ENCODE measurements at regions not wholly inside any gene's neighbourhood (a gene's known extent, or its start where the extent isn't known, plus 50 kb on each side); places are given as distances from the start of the nearest gene placed in this dataset.

DNA sequence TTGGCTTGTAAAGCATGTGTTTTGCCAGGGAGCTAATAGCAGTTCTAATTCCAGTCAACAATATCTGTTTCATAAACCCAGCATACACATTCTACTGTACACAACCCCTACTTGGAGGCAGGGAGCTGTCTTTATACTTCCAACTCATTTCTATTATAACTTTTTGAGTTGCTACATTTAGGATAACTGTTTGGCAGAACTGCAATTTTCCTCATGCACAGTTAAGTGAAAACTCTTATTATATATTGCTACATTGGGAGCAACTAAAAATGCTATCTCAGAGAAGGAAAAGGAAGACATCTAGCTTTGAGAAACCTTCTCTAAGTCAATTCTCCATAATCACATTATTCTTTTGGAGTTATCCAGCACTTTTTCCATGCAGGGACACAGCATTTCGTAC, 480.2 kb downstream of the RPS29 start:
- H3K4me1 ChIP-seq (ENCODE audit: insufficient read depth, low read length), result no peaks in the 10 kb centered on the region
- H3K36me3 ChIP-seq (ENCODE audit: low read depth, low read length), result no peaks in the 10 kb centered on the region
- TF ChIP-seq EZH2 (IDR thresholded peaks at IDR 0.05; ENCODE audit: low read length, unreplicated experiment), result no peak
- TF ChIP-seq EZH2phosphoT487 (IDR thresholded peaks at IDR 0.05; ENCODE audit: borderline replicate concordance, low read length), result no peak
- TF ChIP-seq, protein P1, sequence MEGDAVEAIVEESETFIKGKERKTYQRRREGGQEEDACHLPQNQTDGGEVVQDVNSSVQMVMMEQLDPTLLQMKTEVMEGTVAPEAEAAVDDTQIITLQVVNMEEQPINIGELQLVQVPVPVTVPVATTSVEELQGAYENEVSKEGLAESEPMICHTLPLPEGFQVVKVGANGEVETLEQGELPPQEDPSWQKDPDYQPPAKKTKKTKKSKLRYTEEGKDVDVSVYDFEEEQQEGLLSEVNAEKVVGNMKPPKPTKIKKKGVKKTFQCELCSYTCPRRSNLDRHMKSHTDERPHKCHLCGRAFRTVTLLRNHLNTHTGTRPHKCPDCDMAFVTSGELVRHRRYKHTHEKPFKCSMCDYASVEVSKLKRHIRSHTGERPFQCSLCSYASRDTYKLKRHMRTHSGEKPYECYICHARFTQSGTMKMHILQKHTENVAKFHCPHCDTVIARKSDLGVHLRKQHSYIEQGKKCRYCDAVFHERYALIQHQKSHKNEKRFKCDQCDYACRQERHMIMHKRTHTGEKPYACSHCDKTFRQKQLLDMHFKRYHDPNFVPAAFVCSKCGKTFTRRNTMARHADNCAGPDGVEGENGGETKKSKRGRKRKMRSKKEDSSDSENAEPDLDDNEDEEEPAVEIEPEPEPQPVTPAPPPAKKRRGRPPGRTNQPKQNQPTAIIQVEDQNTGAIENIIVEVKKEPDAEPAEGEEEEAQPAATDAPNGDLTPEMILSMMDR (conservative IDR thresholded peaks at IDR 0.05; ENCODE audit: low read depth, low read length), result no peak
- H3K27me3 ChIP-seq (ENCODE audit: low read length), result no peaks in the 10 kb centered on the region
- intact Hi-C loops (cut with micrococcal nuclease), result no loop called here
- no peak for DNase-seq
- no peaks in the 10 kb centered on the region for H3K79me2 ChIP-seq (ENCODE audit: low read length)
- H3K4me3 ChIP-seq (ENCODE audit: low read length), result no peak overlapping the region
- H3K9me2 ChIP-seq (replicated peaks; ENCODE audit: low read length), result no peaks in the 10 kb centered on the region; the same call in 1 of the 2 replicates
- no TSS peak for BruUV-seq (replicated peaks)
- H3K27ac ChIP-seq (ENCODE audit: low read length), result no peak overlapping the region
- no peak for ATAC-seq
- H3K9me3 ChIP-seq (ENCODE audit: low read length), result peaks cover 7% of the 10 kb centered on the region; the same call in 1 of the 2 replicates
- H2AFZ ChIP-seq (ENCODE audit: low read length), result no peak overlapping the region
- no peak overlapping the region for H3K4me2 ChIP-seq (ENCODE audit: low read length)
- CTCF ChIA-PET, result no interaction called here
- no peaks in the 10 kb centered on the region for H4K20me1 ChIP-seq (ENCODE audit: low read length)
- POLR2A ChIA-PET (ENCODE audit: unreplicated experiment), result no interaction called here
- no peaks in the 10 kb centered on the region for H3F3A ChIP-seq (ENCODE audit: low read length, unreplicated experiment)
- no peak overlapping the region for H3K9ac ChIP-seq (ENCODE audit: low read length)

DNA sequence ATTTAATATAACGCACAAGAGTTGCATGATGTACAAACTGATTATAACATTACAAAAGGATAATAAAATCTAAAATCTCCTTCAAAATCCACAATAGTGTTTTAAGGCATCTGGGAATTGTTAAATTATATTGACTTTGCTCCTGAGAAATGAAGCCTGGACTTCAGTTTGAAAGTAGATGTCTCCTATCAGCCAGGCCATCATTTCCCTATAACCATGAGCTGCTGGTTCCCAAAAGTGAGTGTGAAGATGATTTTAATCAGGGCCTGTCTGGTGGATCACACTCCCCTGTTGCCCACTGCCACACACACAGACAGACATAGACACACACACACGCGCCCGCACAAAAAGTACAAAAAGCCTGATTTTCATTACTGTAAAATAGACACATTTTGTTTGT, 480.7 kb downstream of the RPS29 start:
- Histone ChIP-seq H4K20me1 (ENCODE audit: low read length) (no peaks in the 10 kb centered on the region), H3K9me2 (replicated peaks; ENCODE audit: low read length) (no peaks in the 10 kb centered on the region; the same call in 1 of the 2 replicates), H3K79me2 (ENCODE audit: low read length) (no peaks in the 10 kb centered on the region), H3K27me3 (ENCODE audit: low read length) (no peaks in the 10 kb centered on the region), H3K36me3 (ENCODE audit: low read depth, low read length) (no peaks in the 10 kb centered on the region), H3K9me3 (ENCODE audit: low read length) (peaks cover 7% of the 10 kb centered on the region; the same call in 1 of the 2 replicates), H3K4me2 (ENCODE audit: low read length) (no peak overlapping the region), H2AFZ (ENCODE audit: low read length) (no peak overlapping the region), H3K27ac (ENCODE audit: low read length) (no peak overlapping the region), H3F3A (ENCODE audit: low read length, unreplicated experiment) (no peaks in the 10 kb centered on the region), H3K4me3 (ENCODE audit: low read length) (no peak overlapping the region), H3K4me1 (ENCODE audit: insufficient read depth, low read length) (no peaks in the 10 kb centered on the region), H3K9ac (ENCODE audit: low read length) (no peak overlapping the region)
- ATAC-seq (no peak), DNase-seq (no peak)
- ChIA-PET CTCF (no interaction called here), POLR2A (ENCODE audit: unreplicated experiment) (no interaction called here)
- no TSS peak for BruUV-seq (replicated peaks)
- intact Hi-C loops (cut with micrococcal nuclease), result no loop called here
- TF ChIP-seq, protein P1 (conservative IDR thresholded peaks at IDR 0.05; ENCODE audit: low read depth, low read length), result no peak
- TF ChIP-seq EZH2phosphoT487 (IDR thresholded peaks at IDR 0.05; ENCODE audit: borderline replicate concordance, low read length), result no peak
- no peak for TF ChIP-seq EZH2 (IDR thresholded peaks at IDR 0.05; ENCODE audit: low read length, unreplicated experiment)

DNA sequence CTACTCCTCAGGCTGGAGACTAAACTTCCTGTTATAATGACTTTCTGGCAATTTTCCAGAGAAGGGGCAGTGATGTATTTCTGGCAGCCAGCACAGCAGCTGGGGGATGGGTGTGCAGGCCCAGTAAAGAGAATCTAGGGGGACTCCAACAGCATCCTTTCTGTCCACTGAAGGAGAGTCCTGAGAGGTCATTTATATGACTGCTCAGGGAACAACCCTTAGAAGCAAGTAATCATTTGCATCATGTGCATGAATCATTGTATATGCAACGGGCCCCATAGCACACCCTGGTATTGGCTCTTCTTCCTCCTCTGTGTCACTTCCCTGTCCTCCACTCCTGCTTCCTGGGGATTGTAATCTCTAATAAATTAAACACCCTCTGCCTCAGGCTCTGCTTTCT, 493.8 kb downstream of the RPS29 start:
- Histone ChIP-seq H2AFZ (ENCODE audit: low read length) (no peak overlapping the region), H3K79me2 (ENCODE audit: low read length) (no peaks in the 10 kb centered on the region), H3F3A (ENCODE audit: low read length, unreplicated experiment) (no peaks in the 10 kb centered on the region), H3K9me3 (ENCODE audit: low read length) (no peaks in the 10 kb centered on the region), H3K9me2 (replicated peaks; ENCODE audit: low read length) (no peaks in the 10 kb centered on the region), H3K4me3 (ENCODE audit: low read length) (no peak overlapping the region), H4K20me1 (ENCODE audit: low read length) (no peaks in the 10 kb centered on the region), H3K36me3 (ENCODE audit: low read depth, low read length) (no peaks in the 10 kb centered on the region), H3K9ac (ENCODE audit: low read length) (no peak overlapping the region), H3K27me3 (ENCODE audit: low read length) (peaks cover 4% of the 10 kb centered on the region; the same call in 1 of the 2 replicates), H3K4me2 (ENCODE audit: low read length) (no peak overlapping the region), H3K27ac (ENCODE audit: low read length) (no peak overlapping the region), H3K4me1 (ENCODE audit: insufficient read depth, low read length) (no peaks in the 10 kb centered on the region)
- TF ChIP-seq, protein P1 (conservative IDR thresholded peaks at IDR 0.05; ENCODE audit: low read depth, low read length), result no peak
- TF ChIP-seq EZH2phosphoT487 (IDR thresholded peaks at IDR 0.05; ENCODE audit: borderline replicate concordance, low read length), result no peak
- no peak for TF ChIP-seq EZH2 (IDR thresholded peaks at IDR 0.05; ENCODE audit: low read length, unreplicated experiment)
- DNase-seq (no peak), ATAC-seq (no peak)
- CTCF ChIA-PET, result no interaction called here
- intact Hi-C loops (cut with micrococcal nuclease), result no loop called here
- POLR2A ChIA-PET (ENCODE audit: unreplicated experiment), result no interaction called here
- no TSS peak for BruUV-seq (replicated peaks)
